ENCODE measurements at regions not wholly inside any gene's neighbourhood (a gene's known extent, or its start where the extent isn't known, plus 50 kb on each side); places are given as distances from the start of the nearest gene placed in this dataset.

DNA sequence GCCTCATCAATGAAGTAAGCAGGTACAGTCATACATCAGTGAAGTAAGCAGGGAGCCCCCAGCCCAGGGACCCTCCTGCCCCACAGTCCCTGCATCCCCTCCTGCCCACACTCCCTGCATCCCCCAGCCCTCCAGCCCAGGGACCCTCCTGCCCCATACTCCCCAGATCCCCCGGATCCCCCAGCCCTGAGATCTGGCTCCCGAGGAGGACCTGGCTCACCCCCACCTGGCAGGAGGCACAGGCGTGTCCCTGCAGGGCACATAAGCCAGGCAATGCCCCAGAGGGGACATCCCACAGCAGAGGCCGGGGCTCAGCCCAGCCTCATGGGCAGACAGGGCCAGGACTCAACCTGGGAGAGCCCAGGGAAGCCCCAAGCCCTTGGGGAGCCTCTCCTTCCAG, 53.6 kb upstream of the TPM4 start:
- no peaks in the 10 kb centered on the region for H3K4me1 ChIP-seq (ENCODE audit: control insufficient read depth, extremely low read depth, insufficient read depth, low read length)
- no peak overlapping the region for H3K27ac ChIP-seq (ENCODE audit: control insufficient read depth, insufficient read depth, low read length)
- no peak for FAIRE-seq
- H3K36me3 ChIP-seq (ENCODE audit: control insufficient read depth in 2 of 2, extremely low read depth in 1 of 2, insufficient read depth in 2 of 2, low read length in 2 of 2) = no peaks in the 10 kb centered on the region
- no peak overlapping the region for H3K4me3 ChIP-seq (ENCODE audit: control insufficient read depth in 2 of 3, extremely low read depth in 1 of 3, insufficient read depth in 2 of 3, low read depth in 1 of 3, low read length in 3 of 3)
- H2AFZ ChIP-seq (ENCODE audit: control insufficient read depth, low read length) = no peak overlapping the region
- no peaks in the 10 kb centered on the region for H3K79me2 ChIP-seq (ENCODE audit: control insufficient read depth, insufficient read depth, low read length)
- H3K9me1 ChIP-seq (ENCODE audit: control insufficient read depth, extremely low read depth, insufficient read depth, low read length) = no peaks in the 10 kb centered on the region
- TF ChIP-seq, protein P1, sequence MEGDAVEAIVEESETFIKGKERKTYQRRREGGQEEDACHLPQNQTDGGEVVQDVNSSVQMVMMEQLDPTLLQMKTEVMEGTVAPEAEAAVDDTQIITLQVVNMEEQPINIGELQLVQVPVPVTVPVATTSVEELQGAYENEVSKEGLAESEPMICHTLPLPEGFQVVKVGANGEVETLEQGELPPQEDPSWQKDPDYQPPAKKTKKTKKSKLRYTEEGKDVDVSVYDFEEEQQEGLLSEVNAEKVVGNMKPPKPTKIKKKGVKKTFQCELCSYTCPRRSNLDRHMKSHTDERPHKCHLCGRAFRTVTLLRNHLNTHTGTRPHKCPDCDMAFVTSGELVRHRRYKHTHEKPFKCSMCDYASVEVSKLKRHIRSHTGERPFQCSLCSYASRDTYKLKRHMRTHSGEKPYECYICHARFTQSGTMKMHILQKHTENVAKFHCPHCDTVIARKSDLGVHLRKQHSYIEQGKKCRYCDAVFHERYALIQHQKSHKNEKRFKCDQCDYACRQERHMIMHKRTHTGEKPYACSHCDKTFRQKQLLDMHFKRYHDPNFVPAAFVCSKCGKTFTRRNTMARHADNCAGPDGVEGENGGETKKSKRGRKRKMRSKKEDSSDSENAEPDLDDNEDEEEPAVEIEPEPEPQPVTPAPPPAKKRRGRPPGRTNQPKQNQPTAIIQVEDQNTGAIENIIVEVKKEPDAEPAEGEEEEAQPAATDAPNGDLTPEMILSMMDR (optimal IDR thresholded peaks at IDR 0.05 in 1 of 3, IDR thresholded peaks at IDR 0.05 in 1 of 3, conservative IDR thresholded peaks at IDR 0.05 in 1 of 3; ENCODE audit: extremely low read depth in 1 of 3, insufficient read depth in 2 of 3, low read length in 3 of 3) = no peak
- TF ChIP-seq EZH2 (IDR thresholded peaks at IDR 0.05; ENCODE audit: low read length) = no peak
- no peak for DNase-seq (ENCODE audit: low read depth, low spot score)
- dilution Hi-C loops (cut with MboI; ENCODE audit: extremely low pct_ligation_motif_present, low sequenced_read_pairs) = no loop called here
- H3K27me3 ChIP-seq (ENCODE audit: control insufficient read depth, extremely low read depth, insufficient read depth, low read length) = no peaks in the 10 kb centered on the region
- H4K20me1 ChIP-seq (ENCODE audit: control insufficient read depth, extremely low read depth, insufficient read depth, low read length) = no peaks in the 10 kb centered on the region
- no peaks in the 10 kb centered on the region for H3K9me3 ChIP-seq (ENCODE audit: control insufficient read depth, low read depth, low read length)
- H3K9ac ChIP-seq (ENCODE audit: control insufficient read depth, extremely low read depth, insufficient read depth, low read length) = no peak overlapping the region
- H3K4me2 ChIP-seq (ENCODE audit: control insufficient read depth, extremely low read depth, insufficient read depth, low read depth, low read length) = no peak overlapping the region

DNA sequence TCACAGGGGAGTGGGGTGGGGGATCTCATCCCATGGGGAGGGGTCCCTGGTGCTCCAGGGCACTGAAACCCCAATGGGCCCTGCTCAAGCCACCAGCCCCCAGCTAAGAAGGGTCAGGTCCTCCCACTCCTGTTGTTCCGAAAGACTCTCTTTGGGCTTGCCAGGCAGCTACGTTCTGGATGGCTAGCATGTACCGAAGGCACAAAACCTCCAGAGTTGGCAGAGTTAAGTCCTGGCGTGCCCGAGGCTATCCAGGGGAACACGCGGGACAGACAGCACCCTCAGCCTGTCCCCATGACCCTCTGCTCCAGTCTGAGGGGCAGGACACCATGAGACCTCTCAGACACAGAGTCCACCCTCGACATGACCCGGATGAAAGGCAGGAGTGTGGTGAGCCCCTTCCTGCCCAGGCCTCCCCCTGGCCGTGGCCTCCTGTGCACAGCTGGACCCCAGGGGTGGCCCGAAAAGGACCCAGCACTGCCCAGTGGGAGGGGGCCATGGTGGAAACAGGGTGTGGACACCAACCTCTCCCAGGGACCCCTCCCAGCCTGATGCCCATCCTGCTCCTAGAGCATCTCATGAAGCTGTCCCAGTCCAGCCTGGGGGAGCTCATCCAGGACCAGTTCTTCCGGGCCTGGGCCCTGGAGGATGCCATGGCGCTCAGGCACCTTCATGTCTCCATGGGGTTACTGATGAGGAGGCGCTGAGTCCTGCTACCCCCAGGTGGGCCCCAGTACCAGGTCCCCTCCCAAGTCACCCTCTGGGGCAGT, 53.0 kb upstream of the TPM4 start:
- dilution Hi-C loops (cut with MboI; ENCODE audit: extremely low pct_ligation_motif_present, low sequenced_read_pairs) = no loop called here
- H3K9me1 ChIP-seq (ENCODE audit: control insufficient read depth, extremely low read depth, insufficient read depth, low read length) = no peaks in the 10 kb centered on the region
- DNase-seq (ENCODE audit: low read depth, low spot score) (no peak), FAIRE-seq (no peak)
- no peak overlapping the region for H3K4me3 ChIP-seq (ENCODE audit: control insufficient read depth in 2 of 3, extremely low read depth in 1 of 3, insufficient read depth in 2 of 3, low read depth in 1 of 3, low read length in 3 of 3)
- no peak for TF ChIP-seq EZH2 (IDR thresholded peaks at IDR 0.05; ENCODE audit: low read length)
- TF ChIP-seq, protein P1 (optimal IDR thresholded peaks at IDR 0.05 in 1 of 3, IDR thresholded peaks at IDR 0.05 in 1 of 3, conservative IDR thresholded peaks at IDR 0.05 in 1 of 3; ENCODE audit: extremely low read depth in 1 of 3, insufficient read depth in 2 of 3, low read length in 3 of 3) = no peak
- no peaks in the 10 kb centered on the region for H3K79me2 ChIP-seq (ENCODE audit: control insufficient read depth, insufficient read depth, low read length)
- no peaks in the 10 kb centered on the region for H3K4me1 ChIP-seq (ENCODE audit: control insufficient read depth, extremely low read depth, insufficient read depth, low read length)
- no peaks in the 10 kb centered on the region for H4K20me1 ChIP-seq (ENCODE audit: control insufficient read depth, extremely low read depth, insufficient read depth, low read length)
- no peak overlapping the region for H3K9ac ChIP-seq (ENCODE audit: control insufficient read depth, extremely low read depth, insufficient read depth, low read length)
- H3K27me3 ChIP-seq (ENCODE audit: control insufficient read depth, extremely low read depth, insufficient read depth, low read length) = no peaks in the 10 kb centered on the region
- no peak overlapping the region for H3K27ac ChIP-seq (ENCODE audit: control insufficient read depth, insufficient read depth, low read length)
- no peaks in the 10 kb centered on the region for H3K9me3 ChIP-seq (ENCODE audit: control insufficient read depth, low read depth, low read length)
- no peaks in the 10 kb centered on the region for H3K36me3 ChIP-seq (ENCODE audit: control insufficient read depth in 2 of 2, extremely low read depth in 1 of 2, insufficient read depth in 2 of 2, low read length in 2 of 2)
- no peak overlapping the region for H3K4me2 ChIP-seq (ENCODE audit: control insufficient read depth, extremely low read depth, insufficient read depth, low read depth, low read length)
- no peak overlapping the region for H2AFZ ChIP-seq (ENCODE audit: control insufficient read depth, low read length)
